NT2/D1 (cell line): ENCODE measurements at regions not wholly inside any gene's neighbourhood (a gene's known extent, or its start where the extent isn't known, plus 50 kb on each side); places are given as distances from the start of the nearest gene placed in this dataset.

Experiments used
- YY1 ChIP-seq: IDR thresholded peaks from 2 replicates; pipeline ENCODE4 v1.6.1; 2011; ENCODE audit not compliant: insufficient read length, insufficient read depth
- ZNF274 ChIP-seq: IDR thresholded peaks from 2 replicates; pipeline ENCODE4 v1.6.1; 2011; ENCODE audit warnings: mild to moderate bottlenecking, low read depth, low read length

- TF ChIP-seq ZNF274 (no peak), YY1 (no peak)
These were observed 741.1 kb downstream of the VGLL3 start for GRCh38 chr3:86249833-86250232.
